GM23338 (cell line): ENCODE measurements at regions not wholly inside any gene's neighbourhood (a gene's known extent, or its start where the extent isn't known, plus 50 kb on each side); places are given as distances from the start of the nearest gene placed in this dataset.
"Not testable (repeated sequence)": the region's sequence is repeated elsewhere in the genome, so short reads cannot be mapped to it uniquely, and the experiment has no call there.

Experiments
- ATAC-seq: fragments of 200-7000 bp; cut with Tn5 transposase; 3 replicates; pipeline ENCODE4 v1.9.1; 2020
- DNase-seq: peaks from one replicate; pipeline ENCODE4 v3.0.0-alpha.2; 2015; ENCODE audit warnings: low spot score
- H2AFZ ChIP-seq: fragments of 200-600 bp; sonication (generic); 2 replicates; pipeline ENCODE4 v1.8.0; 2016; ENCODE audit warnings: antibody characterized with exemption, mild to moderate bottlenecking, moderate library complexity
- H3F3A ChIP-seq: fragments of 200-600 bp; sonication (generic); replicated peaks from 2 replicates; pipeline ENCODE4 v1.8.0; 2017; ENCODE audit warnings: antibody characterized with exemption, mixed run types, low read depth
- H3K27ac ChIP-seq: fragments of 200-600 bp; sonication (generic); 2 replicates; pipeline ENCODE4 v1.6.1; 2016; ENCODE audit warnings: low read depth
- H3K27me3 ChIP-seq: fragments of 200-600 bp; sonication (generic); 2 replicates; pipeline ENCODE4 v1.8.0; 2016; ENCODE audit warnings: mild to moderate bottlenecking, mixed run types, moderate library complexity; ENCODE audit not compliant: insufficient read depth
- H3K36me3 ChIP-seq: fragments of 200-600 bp; sonication (generic); 2 replicates; pipeline ENCODE4 v1.8.0; 2016; ENCODE audit warnings: mild to moderate bottlenecking; ENCODE audit not compliant: insufficient read depth
- H3K4me1 ChIP-seq: fragments of 200-600 bp; sonication (generic); 2 replicates; pipeline ENCODE4 v1.8.0; 2016; ENCODE audit warnings: mild to moderate bottlenecking, moderate library complexity; ENCODE audit not compliant: insufficient read depth
- H3K4me2 ChIP-seq: fragments of 200-600 bp; sonication (generic); 2 replicates; pipeline ENCODE4 v1.7.1; 2017; ENCODE audit warnings: mixed run types
- H3K4me3 ChIP-seq: fragments of 200-600 bp; sonication (generic); 2 replicates; pipeline ENCODE4 v1.6.1; 2016; ENCODE audit warnings: mixed run types
- H3K79me2 ChIP-seq: fragments of 200-600 bp; sonication (generic); replicated peaks from 2 replicates; pipeline ENCODE4 v1.8.0; 2017; ENCODE audit warnings: mild to moderate bottlenecking; ENCODE audit not compliant: insufficient read depth
- H3K9me2 ChIP-seq: fragments of 200-600 bp; sonication (generic); 2 replicates; pipeline ENCODE4 v1.8.0; 2017; ENCODE audit not compliant: insufficient read depth
- H4K20me1 ChIP-seq: fragments of 200-600 bp; sonication (generic); replicated peaks from 2 replicates; pipeline ENCODE4 v1.8.0; 2017; ENCODE audit warnings: mild to moderate bottlenecking; ENCODE audit not compliant: insufficient read depth
- H3K27ac Mint-ChIP-seq: 2 replicates; pipeline ENCODE4 v1.8.0; 2020; ENCODE audit warnings: inconsistent platforms, mild to moderate bottlenecking, moderate library complexity, mixed read lengths
- H3K27me3 Mint-ChIP-seq: 3 replicates; pipeline ENCODE4 v1.8.0; 2022; ENCODE audit warnings: low read depth, mild to moderate bottlenecking, moderate library complexity, mixed read lengths, inconsistent platforms; ENCODE audit not compliant: insufficient read depth, poor library complexity
- H3K36me3 Mint-ChIP-seq: 3 replicates; pipeline ENCODE4 v1.8.0; 2021; ENCODE audit warnings: low read depth, mild to moderate bottlenecking, inconsistent platforms, moderate library complexity, mixed read lengths
- H3K4me1 Mint-ChIP-seq: 3 replicates; pipeline ENCODE4 v1.8.0; 2020; ENCODE audit warnings: mild to moderate bottlenecking, inconsistent platforms, mixed read lengths
- H3K4me3 Mint-ChIP-seq: 3 replicates; pipeline ENCODE4 v1.8.0; 2021; ENCODE audit warnings: moderate library complexity, mild to moderate bottlenecking, inconsistent platforms, mixed read lengths
- H3K9me3 Mint-ChIP-seq: 3 replicates; pipeline ENCODE4 v1.8.0; 2020; ENCODE audit warnings: moderate library complexity, mild to moderate bottlenecking, inconsistent platforms, mixed read lengths
- CTCF ChIP-seq, 2 experiments: fragments of 200-600 bp in 1 of 2; sonication (generic) in 1 of 2; conservative IDR thresholded peaks; 2 replicates each; pipeline versions ENCODE4 v1.5.1 to v1.6.1; 2016 to 2017; ENCODE audit warnings: antibody characterized with exemption in 2 of 2, low read depth in 2 of 2, mild to moderate bottlenecking in 2 of 2, moderate library complexity in 1 of 2
- ETS1 ChIP-seq: IDR thresholded peaks from 2 replicates; pipeline ENCODE4 v1.6.1; 2016; ENCODE audit warnings: antibody characterized with exemption
- JUNB ChIP-seq: IDR thresholded peaks from one replicate; pipeline ENCODE4 v1.6.1; 2016; ENCODE audit warnings: antibody characterized with exemption; ENCODE audit not compliant: unreplicated experiment
- POLR2AphosphoS5 ChIP-seq: IDR thresholded peaks from 2 replicates; pipeline ENCODE4 v1.6.1; 2016; ENCODE audit warnings: antibody characterized with exemption, low read depth
- ZNF331 ChIP-seq: fragments of 250-450 bp; sonication (Bioruptor Pico); IDR thresholded peaks from 2 replicates; pipeline ENCODE4 v1.5.0; 2020; ENCODE audit warnings: low read depth, mild to moderate bottlenecking, moderate library complexity
- ZNF462 ChIP-seq: fragments of 250-450 bp; sonication (Bioruptor Pico); IDR thresholded peaks from 2 replicates; pipeline ENCODE4 v1.5.0; 2020; ENCODE audit warnings: mild to moderate bottlenecking, moderate library complexity

- TF ChIP-seq ZNF462 (CRISPR knock-in tag), result no peak
Observed at GRCh38 chr3:70612920-70613319, 300.5 kb upstream of the MDFIC2 start (continued).

- Mint-ChIP-seq H3K36me3 (peaks cover 41% of the 10 kb centered on the region), H3K9me3 (peaks cover 30% of the 10 kb centered on the region)
- H3K27me3 Mint-ChIP-seq, result not testable (repeated sequence)
Observed at GRCh38 chr3:70611667-70612277, 299.3 kb upstream of the MDFIC2 start.

GRCh38 chr3:70608434-70608833 is 296.0 kb upstream of the MDFIC2 start:
- H3K4me1 Mint-ChIP-seq, result no peaks in the 10 kb centered on the region
- Histone ChIP-seq H4K20me1 (no peaks in the 10 kb centered on the region), H3K79me2 (no peaks in the 10 kb centered on the region), H3K4me1 (no peaks in the 10 kb centered on the region), H2AFZ (no peak overlapping the region), H3K9me2 (no peaks in the 10 kb centered on the region), H3F3A (no peaks in the 10 kb centered on the region), H3K27ac (no peak overlapping the region), H3K27me3 (no peaks in the 10 kb centered on the region), H3K4me2 (no peak overlapping the region), H3K36me3 (no peaks in the 10 kb centered on the region), H3K4me3 (no peak overlapping the region)
- peaks cover 17% of the 10 kb centered on the region for H3K9me3 Mint-ChIP-seq
- no peak overlapping the region for H3K27ac Mint-ChIP-seq
- DNase-seq (no peak), ATAC-seq (no peak)
- peaks cover 1% of the 10 kb centered on the region for H3K27me3 Mint-ChIP-seq
- H3K4me3 Mint-ChIP-seq, result no peak overlapping the region
- peaks cover 16% of the 10 kb centered on the region for H3K36me3 Mint-ChIP-seq
- no peak for TF ChIP-seq POLR2AphosphoS5
- no peak for TF ChIP-seq JUNB
- no peak for TF ChIP-seq ETS1
- TF ChIP-seq CTCF (conservative IDR thresholded peaks at IDR 0.05; ENCODE audit: low read depth in 2 of 2), result no peak
- no peak for TF ChIP-seq ZNF331 (CRISPR knock-in tag)

More at GRCh38 chr3:70611667-70612277, 299.3 kb upstream of the MDFIC2 start:
- not testable (repeated sequence) for DNase-seq, H3F3A ChIP-seq, H3K36me3 ChIP-seq, H3K4me2 ChIP-seq, H3K27ac ChIP-seq, H3K79me2 ChIP-seq, H3K27ac Mint-ChIP-seq, ATAC-seq, H3K4me3 ChIP-seq, H3K27me3 ChIP-seq, H4K20me1 ChIP-seq, H2AFZ ChIP-seq, H3K4me3 Mint-ChIP-seq
- peaks cover 12% of the 10 kb centered on the region; the same call in 1 of the 2 replicates for H3K4me1 ChIP-seq
- H3K4me1 Mint-ChIP-seq, result peaks cover 20% of the 10 kb centered on the region
- peaks cover 20% of the 10 kb centered on the region for H3K9me2 ChIP-seq
